ENCODE measurements at regions not wholly inside any gene's neighbourhood (a gene's known extent, or its start where the extent isn't known, plus 50 kb on each side); places are given as distances from the start of the nearest gene placed in this dataset.

DNA sequence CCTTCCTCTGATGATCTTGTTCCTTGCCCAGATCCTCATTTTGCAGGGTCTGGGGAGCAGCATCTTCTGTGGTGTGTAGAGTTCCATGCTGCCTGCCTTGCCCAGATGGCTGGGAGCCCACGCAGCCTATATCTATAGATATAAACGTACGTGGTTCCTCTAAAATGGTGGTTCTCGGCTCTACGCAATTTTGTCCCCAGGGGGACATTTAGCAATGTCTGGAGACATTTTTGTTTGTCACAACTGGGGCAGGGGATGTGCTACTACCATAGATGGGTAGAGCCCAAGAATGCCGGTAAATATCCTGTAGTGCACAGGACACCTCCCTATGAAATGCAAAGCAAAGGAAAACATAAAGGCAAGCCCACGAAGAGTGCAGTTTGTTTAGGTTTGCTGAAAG lies 98.4 kb upstream of the SPACA1 start:
- TF ChIP-seq, protein P1, sequence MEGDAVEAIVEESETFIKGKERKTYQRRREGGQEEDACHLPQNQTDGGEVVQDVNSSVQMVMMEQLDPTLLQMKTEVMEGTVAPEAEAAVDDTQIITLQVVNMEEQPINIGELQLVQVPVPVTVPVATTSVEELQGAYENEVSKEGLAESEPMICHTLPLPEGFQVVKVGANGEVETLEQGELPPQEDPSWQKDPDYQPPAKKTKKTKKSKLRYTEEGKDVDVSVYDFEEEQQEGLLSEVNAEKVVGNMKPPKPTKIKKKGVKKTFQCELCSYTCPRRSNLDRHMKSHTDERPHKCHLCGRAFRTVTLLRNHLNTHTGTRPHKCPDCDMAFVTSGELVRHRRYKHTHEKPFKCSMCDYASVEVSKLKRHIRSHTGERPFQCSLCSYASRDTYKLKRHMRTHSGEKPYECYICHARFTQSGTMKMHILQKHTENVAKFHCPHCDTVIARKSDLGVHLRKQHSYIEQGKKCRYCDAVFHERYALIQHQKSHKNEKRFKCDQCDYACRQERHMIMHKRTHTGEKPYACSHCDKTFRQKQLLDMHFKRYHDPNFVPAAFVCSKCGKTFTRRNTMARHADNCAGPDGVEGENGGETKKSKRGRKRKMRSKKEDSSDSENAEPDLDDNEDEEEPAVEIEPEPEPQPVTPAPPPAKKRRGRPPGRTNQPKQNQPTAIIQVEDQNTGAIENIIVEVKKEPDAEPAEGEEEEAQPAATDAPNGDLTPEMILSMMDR (IDR thresholded peaks at IDR 0.05), result no peak
- no peak for TF ChIP-seq POLR2A (IDR thresholded peaks at IDR 0.05)
- no peak for TF ChIP-seq EP300 (IDR thresholded peaks at IDR 0.05)
